HG02970 (cell line): ENCODE measurements at regions not wholly inside any gene's neighbourhood (a gene's known extent, or its start where the extent isn't known, plus 50 kb on each side); places are given as distances from the start of the nearest gene placed in this dataset.
"Not testable (repeated sequence)": the region's sequence is repeated elsewhere in the genome, so short reads cannot be mapped to it uniquely, and the experiment has no call there.

ENCODE experiments used
- ATAC-seq: cut with Tn5 transposase; IDR thresholded peaks from one replicate; pipeline ENCODE4 v1.9.1; 2021; ENCODE audit warnings: mild to moderate bottlenecking, moderate library complexity, moderate number of reproducible peaks; ENCODE audit not compliant: unreplicated experiment, low FRiP score

- ATAC-seq, result not testable (repeated sequence)
These were observed 217.5 kb downstream of the FOXD4L6 start for GRCh38 chr9:40910995-40911394.

DNA sequence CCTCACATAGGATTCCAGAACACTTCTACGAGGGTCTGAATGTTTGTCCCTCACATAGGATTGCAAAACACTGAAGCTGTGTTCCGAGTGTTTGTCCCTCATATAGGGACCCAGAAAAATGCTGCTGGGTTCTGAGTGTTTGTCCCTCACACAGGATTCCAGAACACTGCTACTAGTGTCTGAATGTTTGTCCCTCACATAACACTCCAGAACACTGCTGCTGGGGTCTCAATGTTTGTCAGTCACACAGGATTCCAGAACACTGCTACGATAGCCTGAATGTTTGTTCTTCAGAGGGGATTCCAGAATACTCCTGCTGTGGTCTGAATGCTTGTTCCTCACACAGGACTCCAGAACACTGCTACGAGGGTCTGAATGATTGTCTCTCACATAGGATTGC lies 218.7 kb downstream of the FOXD4L6 start:
- no peak for ATAC-seq

DNA sequence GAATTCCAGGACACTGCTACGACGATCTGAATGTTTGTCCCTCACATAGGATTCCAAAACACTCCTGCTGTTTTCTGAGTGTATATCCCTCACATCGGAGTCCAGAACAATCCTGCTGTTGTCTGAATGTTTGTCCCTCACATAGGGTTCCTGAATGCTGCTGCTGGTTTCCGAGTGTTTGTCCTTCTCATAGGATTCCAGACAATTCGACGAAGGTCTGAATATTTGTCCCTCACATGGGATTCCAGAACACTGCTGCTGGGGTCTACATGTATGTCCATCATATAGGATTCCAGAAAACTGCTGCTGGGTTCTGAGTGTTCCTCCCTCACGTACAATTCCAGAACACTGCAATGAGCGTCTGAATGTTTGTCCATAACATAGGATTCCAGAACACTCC lies 219.4 kb downstream of the FOXD4L6 start:
- not testable (repeated sequence) for ATAC-seq

GRCh38 chr9:40907657-40908624 lies 220.5 kb downstream of the FOXD4L6 start:
- no peak for ATAC-seq

DNA sequence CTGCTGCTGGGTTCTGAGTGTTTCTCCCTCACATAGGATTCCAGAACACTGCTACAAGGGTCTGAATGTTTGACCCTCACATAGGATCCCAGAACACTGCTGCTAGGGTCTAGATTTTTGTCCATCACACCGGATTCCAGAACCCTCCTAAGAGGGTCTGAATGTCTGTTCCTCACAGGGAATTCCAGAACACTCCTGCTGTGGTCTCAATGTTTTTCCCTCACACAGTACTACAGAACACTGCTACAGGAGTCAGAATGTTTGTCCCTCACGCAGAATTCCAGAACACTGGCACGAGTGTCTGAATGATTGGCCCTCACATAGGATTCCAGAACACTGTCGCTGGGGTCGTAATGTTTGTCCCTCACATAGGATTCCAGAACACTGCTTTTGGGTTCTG lies 221.6 kb downstream of the FOXD4L6 start:
- ATAC-seq, result not testable (repeated sequence)

GRCh38 chr9:40892315-40892714 lies 236.2 kb downstream of the FOXD4L6 start:
- not testable (repeated sequence) for ATAC-seq

GRCh38 chr9:40885858-40886257 lies 242.6 kb downstream of the FOXD4L6 start:
- not testable (repeated sequence) for ATAC-seq

GRCh38 chr9:40884902-40885490 lies 243.5 kb downstream of the FOXD4L6 start:
- ATAC-seq, result not testable (repeated sequence)

GRCh38 chr9:40884072-40884901 lies 244.2 kb downstream of the FOXD4L6 start:
- ATAC-seq, result no peak

GRCh38 chr9:40883423-40884071 lies 244.9 kb downstream of the FOXD4L6 start:
- not testable (repeated sequence) for ATAC-seq

GRCh38 chr9:40873753-40874295 lies 254.7 kb downstream of the FOXD4L6 start:
- not testable (repeated sequence) for ATAC-seq

GRCh38 chr9:40868437-40868836 lies 260.0 kb downstream of the FOXD4L6 start:
- ATAC-seq, result not testable (repeated sequence)
